IMR-90 (cell line): ENCODE measurements at regions not wholly inside any gene's neighbourhood (a gene's known extent, or its start where the extent isn't known, plus 50 kb on each side); places are given as distances from the start of the nearest gene placed in this dataset.

Experiments used
- BHLHE40 ChIP-seq: fragments of 150-350 bp; IDR thresholded peaks from 2 replicates; pipeline ENCODE4 v1.6.1; 2016; ENCODE audit warnings: mild to moderate bottlenecking, low read depth, low read length
- CEBPB ChIP-seq: IDR thresholded peaks from 2 replicates; pipeline ENCODE4 v1.6.1; 2012; ENCODE audit warnings: low read depth, low read length, improper control_type of control experiment
- CTCF ChIP-seq: conservative IDR thresholded peaks from 2 replicates; pipeline ENCODE4 v1.5.1; 2012; ENCODE audit warnings: mild to moderate bottlenecking, low read depth, low read length, improper control_type of control experiment
- MAFK ChIP-seq: IDR thresholded peaks from 2 replicates; pipeline ENCODE4 v1.6.1; 2012; ENCODE audit warnings: low read depth, low read length, improper control_type of control experiment
- POLR2A ChIP-seq: IDR thresholded peaks from 2 replicates; pipeline ENCODE4 v1.6.1; 2012; ENCODE audit warnings: mild to moderate bottlenecking, low read depth, low read length
- RAD21 ChIP-seq: IDR thresholded peaks from 2 replicates; pipeline ENCODE4 v1.6.1; 2012; ENCODE audit warnings: low read length, improper control_type of control experiment
- SMC3 ChIP-seq: fragments of 150-350 bp; IDR thresholded peaks from 2 replicates; pipeline ENCODE4 v1.6.1; 2016; ENCODE audit warnings: low read depth, mild to moderate bottlenecking, antibody characterized with exemption, low read length, moderate library complexity
- TF ChIP-seq, protein P1 (sequence below): fragments of 150-350 bp; IDR thresholded peaks from 2 replicates; pipeline ENCODE4 v1.6.1; 2017; ENCODE audit warnings: mild to moderate bottlenecking, antibody characterized with exemption, low read length, low read depth

GRCh38 chr12:111038941-111039340, 118.6 kb upstream of the MYL2 start:
- TF ChIP-seq CTCF (no peak), POLR2A (no peak), CEBPB (no peak), RAD21 (no peak), MAFK (no peak), BHLHE40 (no peak), SMC3 (no peak)
- TF ChIP-seq, protein P1, sequence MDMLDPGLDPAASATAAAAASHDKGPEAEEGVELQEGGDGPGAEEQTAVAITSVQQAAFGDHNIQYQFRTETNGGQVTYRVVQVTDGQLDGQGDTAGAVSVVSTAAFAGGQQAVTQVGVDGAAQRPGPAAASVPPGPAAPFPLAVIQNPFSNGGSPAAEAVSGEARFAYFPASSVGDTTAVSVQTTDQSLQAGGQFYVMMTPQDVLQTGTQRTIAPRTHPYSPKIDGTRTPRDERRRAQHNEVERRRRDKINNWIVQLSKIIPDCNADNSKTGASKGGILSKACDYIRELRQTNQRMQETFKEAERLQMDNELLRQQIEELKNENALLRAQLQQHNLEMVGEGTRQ, result no peak
